Dendritic cell treated with granulocyte-macrophage colony-stimulating factor and Interleukin-4, amounts not matched to agents 40 ng/mL and 50 ng/mL, for 4 days (primary cell): ENCODE measurements at regions not wholly inside any gene's neighbourhood (a gene's known extent, or its start where the extent isn't known, plus 50 kb on each side); places are given as distances from the start of the nearest gene placed in this dataset.
A peak's percentile ranks its signal among the peaks of the same experiment; 100 is the strongest.
"Not testable (repeated sequence)": the region's sequence is repeated elsewhere in the genome, so short reads cannot be mapped to it uniquely, and the experiment has no call there.

ENCODE experiments used
- H3K27ac Mint-ChIP-seq: one replicate; pipeline ENCODE4 v1.8.0; 2022; ENCODE audit warnings: mild to moderate bottlenecking, mixed read lengths
- H3K27me3 Mint-ChIP-seq: one replicate; pipeline ENCODE4 v1.8.0; 2022; ENCODE audit warnings: mild to moderate bottlenecking, mixed read lengths
- H3K36me3 Mint-ChIP-seq: one replicate; pipeline ENCODE4 v1.8.0; 2022; ENCODE audit warnings: low read depth, mixed read lengths
- H3K4me1 Mint-ChIP-seq: one replicate; pipeline ENCODE4 v1.8.0; 2022; ENCODE audit warnings: low read depth, mixed read lengths
- H3K4me3 Mint-ChIP-seq: one replicate; pipeline ENCODE4 v1.8.0; 2022; ENCODE audit warnings: mild to moderate bottlenecking, moderate library complexity, mixed read lengths
- H3K9me3 Mint-ChIP-seq: one replicate; pipeline ENCODE4 v1.8.0; 2022; ENCODE audit warnings: mixed read lengths
- intact Hi-C: fragments of 100-400 bp; cut with micrococcal nuclease; formaldehyde crosslinking; loops from one replicate; pipeline ENCODE4 v1.15.0; 2022

DNA sequence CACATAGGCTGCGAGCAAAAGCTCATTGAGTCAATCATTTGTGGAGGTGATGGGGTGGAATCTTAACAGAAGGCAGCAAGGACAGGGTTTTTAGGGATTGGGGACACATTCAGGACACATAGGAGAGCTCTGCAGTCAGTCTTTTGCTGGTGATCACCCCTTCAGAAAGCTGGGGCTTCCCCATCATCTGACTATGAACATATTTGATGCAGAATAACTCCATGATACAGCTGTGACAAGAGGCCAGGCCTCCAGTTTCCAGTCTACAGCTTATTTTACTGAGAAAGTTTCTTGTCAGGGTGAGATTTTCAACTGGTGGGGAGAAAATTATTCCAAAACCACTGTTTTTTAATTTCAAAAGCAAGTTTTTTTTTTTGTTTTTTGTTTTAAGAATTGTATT lies 134.2 kb downstream of the TMEM30B start:
- peaks cover 6% of the 10 kb centered on the region for H3K4me1 Mint-ChIP-seq
- H3K36me3 Mint-ChIP-seq = peaks cover 7% of the 10 kb centered on the region
- intact Hi-C loops = no loop called here
- H3K9me3 Mint-ChIP-seq = peaks cover 40% of the 10 kb centered on the region
- H3K27ac Mint-ChIP-seq = no peak overlapping the region
- no peak overlapping the region for H3K4me3 Mint-ChIP-seq
- peaks cover 9% of the 10 kb centered on the region for H3K27me3 Mint-ChIP-seq

DNA sequence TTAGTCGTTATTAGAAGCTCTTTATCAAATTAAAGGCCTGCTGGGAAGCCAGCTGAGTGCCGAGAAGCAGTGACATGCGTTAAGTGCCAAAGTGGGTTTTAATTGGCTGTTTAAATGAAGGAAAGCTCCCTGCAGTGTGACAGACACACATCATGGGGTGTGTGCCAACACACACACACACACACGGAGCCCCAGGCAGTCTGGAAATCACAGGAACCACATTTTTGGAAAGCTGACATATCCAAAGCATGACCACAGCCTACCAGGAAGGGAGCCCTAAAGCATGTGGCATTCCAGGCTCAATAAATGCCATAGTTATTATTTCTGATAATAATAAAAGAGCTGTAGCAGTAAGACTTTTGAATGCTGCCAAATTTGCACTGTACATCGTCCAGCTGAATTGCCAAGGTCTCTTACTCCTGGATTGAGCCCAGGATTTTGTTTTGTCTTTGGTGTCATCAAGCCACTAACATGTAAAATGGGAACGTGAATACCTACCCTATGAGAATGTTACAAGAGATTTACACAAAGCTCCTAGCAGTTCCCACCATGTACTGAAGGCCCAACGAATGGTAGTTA lies 135.1 kb downstream of the TMEM30B start:
- Mint-ChIP-seq H3K4me1 (peaks cover 6% of the 10 kb centered on the region), H3K27ac (no peak overlapping the region), H3K27me3 (peaks cover 9% of the 10 kb centered on the region), H3K9me3 (peaks cover 40% of the 10 kb centered on the region), H3K4me3 (no peak overlapping the region), H3K36me3 (peaks cover 7% of the 10 kb centered on the region)
- intact Hi-C loops = no loop called here

DNA sequence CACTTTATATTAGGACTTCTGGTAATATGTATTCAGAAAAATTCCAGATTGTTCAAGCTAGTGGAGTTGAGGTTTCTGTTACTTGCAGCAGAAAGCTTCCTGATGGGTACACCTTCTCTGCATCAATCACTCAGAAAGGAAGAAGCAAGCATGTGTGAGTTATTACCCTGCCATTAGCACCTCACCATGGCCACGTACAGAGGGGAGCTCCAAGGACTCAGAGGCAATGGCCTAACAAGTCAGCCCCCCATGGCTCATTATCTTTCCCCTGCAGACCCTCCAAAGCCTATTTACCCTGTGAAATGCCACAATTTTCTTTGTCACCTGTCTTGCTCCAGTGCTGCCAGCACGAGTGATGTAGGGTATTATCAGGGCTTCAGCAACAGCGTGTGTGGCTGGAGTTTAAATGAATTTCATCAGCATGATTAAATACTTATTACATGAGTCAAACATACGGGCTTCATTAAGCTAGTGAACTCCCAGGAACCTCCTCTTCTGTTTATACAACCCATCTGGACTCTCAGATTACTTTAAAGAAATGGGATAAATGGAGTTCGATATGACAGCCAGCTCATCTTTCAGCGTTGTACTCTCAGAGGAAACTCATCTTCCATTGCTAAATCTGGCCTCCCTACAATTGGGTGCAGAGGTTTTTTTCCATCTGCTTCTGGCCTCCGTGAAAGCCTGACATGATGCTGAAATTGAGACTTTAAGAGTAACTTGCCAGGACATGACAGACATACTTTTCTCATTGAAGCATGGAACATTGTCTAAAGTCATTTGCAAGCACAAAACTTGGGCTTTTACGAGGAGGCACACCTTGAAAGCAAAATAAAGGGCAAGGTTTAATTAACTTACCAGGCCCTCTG lies 135.9 kb downstream of the TMEM30B start:
- Mint-ChIP-seq H3K4me1 (peaks cover 8% of the 10 kb centered on the region), H3K9me3 (peaks cover 40% of the 10 kb centered on the region), H3K27me3 (peaks cover 10% of the 10 kb centered on the region), H3K27ac (no peak overlapping the region), H3K36me3 (peaks cover 7% of the 10 kb centered on the region), H3K4me3 (no peak overlapping the region)
- intact Hi-C loops = no loop called here

DNA sequence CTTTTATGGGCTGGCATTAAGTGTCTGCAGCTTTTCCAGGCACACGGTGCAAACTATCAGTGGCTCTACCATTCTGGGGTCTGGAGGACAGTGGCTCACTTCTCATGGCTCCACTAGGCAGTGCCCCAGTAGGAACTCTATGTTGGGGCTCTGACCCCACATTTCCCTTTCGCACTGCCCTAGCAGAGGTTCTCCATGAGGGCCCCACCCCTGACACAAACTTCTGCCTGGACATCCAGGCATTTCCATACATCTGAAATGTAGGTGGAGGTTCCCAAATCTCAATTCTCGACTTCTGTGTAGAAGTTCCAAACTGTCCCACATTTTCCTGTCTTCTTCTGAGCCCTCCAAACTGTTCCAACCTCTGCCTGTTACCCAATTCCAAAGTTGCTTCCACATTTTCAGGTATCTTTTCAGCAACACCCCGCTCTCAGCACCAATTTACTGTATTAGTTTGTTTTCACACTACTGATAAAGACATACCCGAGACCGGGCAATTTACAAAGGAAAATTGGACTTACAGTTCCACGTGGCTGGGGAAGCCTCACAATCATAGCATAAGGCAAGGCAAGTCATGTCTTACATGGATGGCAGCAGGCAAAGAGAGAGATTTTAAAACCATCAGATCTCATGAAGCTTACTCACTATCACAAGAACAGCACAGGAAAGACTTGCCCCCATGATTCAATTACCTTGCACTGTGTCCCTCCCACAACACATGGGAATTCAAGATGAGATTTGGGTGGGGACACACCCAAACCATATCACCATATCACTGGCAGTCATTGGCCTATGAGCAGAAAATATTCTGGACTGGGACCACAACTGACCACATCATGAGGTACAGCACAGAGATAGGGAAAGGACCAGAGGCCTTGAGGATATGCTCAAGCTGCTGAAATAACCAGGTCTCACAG lies 136.8 kb downstream of the TMEM30B start:
- intact Hi-C loops, H3K27me3 Mint-ChIP-seq, H3K4me3 Mint-ChIP-seq, H3K27ac Mint-ChIP-seq, H3K36me3 Mint-ChIP-seq: not testable (repeated sequence)
- peaks cover 11% of the 10 kb centered on the region for H3K4me1 Mint-ChIP-seq
- H3K9me3 Mint-ChIP-seq = peaks cover 40% of the 10 kb centered on the region

DNA sequence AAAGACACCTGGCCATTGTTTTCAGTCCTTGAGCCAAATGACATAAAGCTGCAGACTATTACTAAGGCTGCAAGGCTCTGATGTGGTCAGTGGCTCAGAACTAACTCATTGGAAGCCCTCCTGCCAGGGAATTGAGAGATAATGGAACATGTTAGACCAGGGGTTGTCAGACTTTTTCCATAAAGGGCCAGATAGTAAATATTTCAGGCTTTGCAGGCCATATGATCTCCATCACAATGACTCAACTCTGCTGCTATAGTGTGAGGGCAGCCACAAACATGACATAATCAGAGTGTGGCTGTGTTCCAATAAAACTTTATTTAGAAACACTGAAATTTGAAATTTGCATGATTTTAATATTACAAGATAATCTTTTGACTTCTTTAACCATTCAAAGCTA lies 140.3 kb downstream of the TMEM30B start:
- intact Hi-C loops = no loop called here
- H3K4me1 Mint-ChIP-seq = peaks cover 5% of the 10 kb centered on the region
- H3K27ac Mint-ChIP-seq = no peak overlapping the region
- peaks cover 7% of the 10 kb centered on the region for H3K36me3 Mint-ChIP-seq
- H3K9me3 Mint-ChIP-seq = peaks cover 54% of the 10 kb centered on the region
- peaks cover 16% of the 10 kb centered on the region for H3K27me3 Mint-ChIP-seq
- no peak overlapping the region for H3K4me3 Mint-ChIP-seq

DNA sequence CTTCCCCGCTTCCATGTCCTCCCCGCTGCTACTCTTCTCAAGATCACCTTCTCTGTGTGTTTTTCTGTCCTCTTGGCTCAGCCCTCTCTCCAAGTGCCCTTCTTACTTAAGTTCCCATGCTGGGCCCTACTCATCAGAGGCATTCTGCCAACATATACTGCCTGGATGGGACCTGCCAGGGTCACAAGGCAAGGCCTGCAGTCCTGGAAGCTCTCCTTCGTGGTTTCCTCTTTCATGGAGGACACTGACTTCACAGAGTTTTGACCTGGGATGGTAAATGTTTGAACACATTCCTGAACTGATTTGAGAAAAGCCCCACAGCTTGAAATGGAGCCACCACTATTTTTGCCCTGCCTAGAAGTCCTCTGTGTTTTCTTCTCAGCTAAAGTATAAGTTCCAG lies 140.9 kb downstream of the TMEM30B start:
- H3K4me3 Mint-ChIP-seq = no peak overlapping the region
- H3K27ac Mint-ChIP-seq = no peak overlapping the region
- peaks cover 7% of the 10 kb centered on the region for H3K36me3 Mint-ChIP-seq
- H3K9me3 Mint-ChIP-seq = peaks cover 54% of the 10 kb centered on the region
- peaks cover 5% of the 10 kb centered on the region for H3K4me1 Mint-ChIP-seq
- intact Hi-C loops = no loop called here
- peaks cover 16% of the 10 kb centered on the region for H3K27me3 Mint-ChIP-seq

DNA sequence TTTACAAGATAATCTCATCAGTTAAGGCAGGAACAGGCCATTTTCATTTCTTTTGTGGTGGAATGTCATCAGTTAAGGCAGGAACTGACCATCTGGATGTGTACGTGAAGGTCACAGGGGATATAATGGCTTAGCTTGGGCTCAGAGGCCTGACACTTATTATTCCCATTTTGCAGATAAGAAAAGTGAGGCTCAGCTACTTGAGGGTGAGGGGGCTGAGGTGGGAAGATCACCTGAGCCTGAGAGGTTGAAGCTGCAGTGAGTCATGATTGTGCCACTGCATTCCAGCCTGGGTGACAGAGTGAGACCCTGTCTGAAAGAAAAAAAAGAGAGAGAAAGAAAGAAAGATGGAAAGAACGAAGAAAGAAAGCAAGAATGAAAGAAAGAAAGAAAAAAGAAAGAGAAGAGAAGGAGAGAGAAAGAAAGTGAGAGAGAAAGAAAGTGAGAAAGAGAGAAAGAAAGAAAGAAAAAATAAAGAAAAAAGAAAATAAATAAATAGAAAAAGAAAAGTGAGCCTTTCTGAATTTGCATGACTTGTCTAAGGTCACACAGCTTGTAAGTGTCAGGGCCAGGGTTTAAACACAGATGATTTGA lies 142.0 kb downstream of the TMEM30B start:
- H3K27me3 Mint-ChIP-seq = peaks cover 16% of the 10 kb centered on the region
- H3K27ac Mint-ChIP-seq = no peak overlapping the region
- peaks cover 42% of the 10 kb centered on the region for H3K9me3 Mint-ChIP-seq
- H3K36me3 Mint-ChIP-seq = peaks cover under 1% of the 10 kb centered on the region
- intact Hi-C loops = no loop called here
- H3K4me1 Mint-ChIP-seq = peaks cover 5% of the 10 kb centered on the region
- no peak overlapping the region for H3K4me3 Mint-ChIP-seq

DNA sequence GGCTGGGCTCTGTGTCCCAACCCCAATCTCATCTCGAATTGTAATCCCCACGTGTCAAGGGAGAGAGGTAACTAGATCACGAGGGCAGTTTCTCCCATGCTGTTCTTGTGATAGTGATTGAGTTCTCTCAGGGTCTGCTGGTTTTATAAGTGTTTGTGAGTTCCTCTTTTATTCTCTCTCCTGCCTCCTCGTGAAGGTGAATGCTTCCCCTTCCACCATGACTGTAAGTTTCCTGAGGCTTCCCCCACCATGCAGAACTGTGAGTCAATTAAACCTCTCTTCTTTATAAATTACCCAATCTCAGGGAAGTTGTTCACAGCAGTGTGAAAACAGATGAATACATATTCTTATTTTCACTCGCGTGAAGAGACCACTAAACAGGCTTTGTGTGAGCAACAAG lies 148.2 kb downstream of the TMEM30B start:
- H3K27ac Mint-ChIP-seq = no peak overlapping the region
- intact Hi-C loops = no loop called here
- H3K4me1 Mint-ChIP-seq = peaks cover 23% of the 10 kb centered on the region
- H3K9me3 Mint-ChIP-seq = peaks cover 38% of the 10 kb centered on the region
- H3K27me3 Mint-ChIP-seq = peaks cover 9% of the 10 kb centered on the region
- no peak overlapping the region for H3K4me3 Mint-ChIP-seq
- H3K36me3 Mint-ChIP-seq = no peaks in the 10 kb centered on the region

DNA sequence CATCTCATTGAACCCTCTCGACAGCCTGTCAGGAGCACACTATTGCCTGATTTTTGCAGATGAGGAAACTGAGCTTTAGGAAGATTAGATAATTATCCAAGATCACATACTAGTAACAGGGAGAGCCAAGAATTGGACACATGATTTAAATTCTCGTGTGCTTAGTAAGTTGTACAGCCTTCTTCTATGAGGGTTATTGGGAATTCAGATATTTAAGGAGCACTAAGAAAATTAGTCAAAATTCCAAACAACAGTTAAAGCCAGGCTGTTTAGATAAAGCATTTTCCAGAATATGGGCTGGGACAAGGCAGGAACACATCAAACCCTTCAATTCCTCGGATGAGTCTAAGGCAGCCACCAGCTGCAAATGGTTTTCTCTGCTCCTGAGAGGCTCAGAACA lies 148.8 kb downstream of the TMEM30B start:
- no peaks in the 10 kb centered on the region for H3K36me3 Mint-ChIP-seq
- peaks cover 33% of the 10 kb centered on the region for H3K9me3 Mint-ChIP-seq
- intact Hi-C loops = no loop called here
- peaks cover 25% of the 10 kb centered on the region for H3K4me1 Mint-ChIP-seq
- H3K27me3 Mint-ChIP-seq = peaks cover 4% of the 10 kb centered on the region
- H3K27ac Mint-ChIP-seq = no peak overlapping the region
- no peak overlapping the region for H3K4me3 Mint-ChIP-seq

DNA sequence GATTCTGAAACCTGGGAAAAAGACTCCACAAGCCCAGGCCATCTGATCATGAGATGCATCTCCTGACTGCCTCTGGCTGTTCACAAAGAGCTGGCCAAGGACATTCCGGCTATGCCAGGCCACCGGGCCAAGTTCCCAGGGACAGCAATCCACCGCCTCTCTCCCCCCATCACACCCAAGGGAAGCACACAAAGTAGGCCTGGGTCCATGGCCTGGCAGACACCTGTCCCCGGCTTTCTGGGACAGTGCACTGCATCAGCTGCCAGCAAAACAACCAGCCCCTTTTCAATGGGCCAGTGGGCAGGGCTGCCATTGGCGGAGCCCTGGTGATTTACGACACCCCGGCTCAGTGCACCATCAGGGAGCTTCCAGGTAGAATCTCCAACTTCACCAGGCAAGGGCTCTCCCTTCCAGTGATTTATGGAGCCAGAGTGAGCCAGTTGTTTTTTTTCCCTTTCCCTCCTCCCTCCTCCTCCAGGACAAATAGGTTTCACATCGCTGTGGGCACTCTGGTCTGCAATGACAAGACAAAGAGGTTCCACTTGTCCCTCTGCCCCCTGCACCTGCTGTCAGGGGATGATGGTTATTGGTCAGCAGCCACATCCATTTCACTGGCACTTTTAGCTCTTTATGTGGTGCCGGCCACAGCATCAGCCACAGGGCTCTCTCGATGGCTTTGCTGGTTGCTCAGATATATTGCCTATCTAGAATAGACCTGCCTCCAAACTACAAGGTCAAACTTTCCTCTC lies 149.6 kb downstream of the SLC38A6 start:
- peaks cover 6% of the 10 kb centered on the region for H3K27me3 Mint-ChIP-seq
- no peak overlapping the region for H3K4me3 Mint-ChIP-seq
- H3K9me3 Mint-ChIP-seq = peaks cover 16% of the 10 kb centered on the region
- intact Hi-C loops = no loop called here
- H3K4me1 Mint-ChIP-seq = peaks cover 34% of the 10 kb centered on the region
- H3K27ac Mint-ChIP-seq = no peak overlapping the region
- no peaks in the 10 kb centered on the region for H3K36me3 Mint-ChIP-seq

DNA sequence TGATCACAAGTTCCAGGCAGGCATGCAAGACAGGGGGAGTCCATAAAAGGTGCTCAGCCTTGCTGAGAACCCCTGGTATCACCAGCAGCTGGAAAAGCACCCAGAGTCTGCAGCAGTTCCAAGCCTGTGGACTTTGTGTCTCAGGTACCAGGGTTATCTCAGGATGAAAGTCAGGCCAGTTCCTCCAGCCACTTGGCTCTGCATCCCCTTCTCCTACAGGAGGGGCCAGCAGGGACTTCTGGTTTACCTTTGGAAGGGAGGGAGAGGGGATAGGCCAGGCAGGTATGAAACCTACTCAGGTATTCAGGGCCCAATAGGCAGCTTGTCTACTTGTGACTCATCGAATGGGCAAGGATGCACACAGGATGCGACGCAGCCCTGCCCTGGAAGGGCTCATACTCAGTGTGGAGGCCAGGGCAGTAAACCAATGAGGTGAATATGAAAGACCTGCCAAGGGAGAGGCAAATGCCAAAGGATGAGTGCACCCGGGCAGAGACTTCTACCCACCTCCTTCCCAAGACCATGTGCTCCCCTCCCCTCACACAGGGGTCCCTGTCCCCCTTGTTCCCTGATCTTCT lies 148.2 kb downstream of the SLC38A6 start:
- intact Hi-C loops = no loop called here
- H3K4me1 Mint-ChIP-seq = peaks cover 38% of the 10 kb centered on the region
- H3K4me3 Mint-ChIP-seq = no peak overlapping the region
- H3K9me3 Mint-ChIP-seq = peaks cover 13% of the 10 kb centered on the region
- peaks cover 6% of the 10 kb centered on the region for H3K27me3 Mint-ChIP-seq
- no peaks in the 10 kb centered on the region for H3K36me3 Mint-ChIP-seq
- no peak overlapping the region for H3K27ac Mint-ChIP-seq

DNA sequence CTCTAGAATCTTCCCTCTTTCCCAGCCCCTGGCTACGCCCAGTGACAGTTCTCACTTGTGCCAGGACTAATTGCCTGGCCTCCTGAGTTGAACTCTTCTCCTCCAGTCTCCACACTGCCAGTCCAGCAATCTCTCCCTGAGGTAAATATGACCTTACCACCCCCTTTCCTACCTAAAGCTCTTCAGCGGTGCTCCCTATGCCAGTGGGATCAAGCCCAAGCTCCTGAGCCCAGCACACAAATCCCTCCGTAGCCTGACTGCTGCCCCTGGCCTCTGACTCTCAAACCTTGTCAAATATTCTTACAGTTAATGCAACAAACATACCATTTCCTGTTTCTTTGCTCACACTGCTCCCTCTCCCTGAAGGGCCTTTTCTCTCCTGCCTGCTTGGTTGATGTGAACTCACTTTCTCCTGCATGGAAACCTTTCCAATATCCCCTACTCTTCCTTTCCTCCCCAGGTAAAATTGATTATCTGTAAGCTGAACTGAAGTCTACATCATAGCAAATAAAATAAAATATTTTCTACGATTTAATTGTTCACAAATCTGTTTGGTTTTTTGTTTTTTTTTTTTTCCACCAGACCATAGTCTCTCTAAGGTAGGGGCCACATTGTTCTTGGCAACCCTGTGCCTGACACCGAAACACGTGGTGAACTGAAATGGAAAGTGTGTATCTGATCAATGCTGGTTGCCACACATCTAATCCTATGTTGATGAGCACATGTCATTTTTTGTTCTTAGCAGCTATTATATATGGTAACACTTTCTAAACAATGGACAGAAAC lies 147.5 kb downstream of the SLC38A6 start:
- peak overlapping the region; percentile 57 for H3K27ac Mint-ChIP-seq
- intact Hi-C loops = no loop called here
- no peak overlapping the region for H3K4me3 Mint-ChIP-seq
- peaks cover 9% of the 10 kb centered on the region for H3K9me3 Mint-ChIP-seq
- H3K4me1 Mint-ChIP-seq = peaks cover 45% of the 10 kb centered on the region
- no peaks in the 10 kb centered on the region for H3K36me3 Mint-ChIP-seq
- peaks cover 6% of the 10 kb centered on the region for H3K27me3 Mint-ChIP-seq
